ENCODE measurements at regions not wholly inside any gene's neighbourhood (a gene's known extent, or its start where the extent isn't known, plus 50 kb on each side); places are given as distances from the start of the nearest gene placed in this dataset.

- TF ChIP-seq, protein P1, sequence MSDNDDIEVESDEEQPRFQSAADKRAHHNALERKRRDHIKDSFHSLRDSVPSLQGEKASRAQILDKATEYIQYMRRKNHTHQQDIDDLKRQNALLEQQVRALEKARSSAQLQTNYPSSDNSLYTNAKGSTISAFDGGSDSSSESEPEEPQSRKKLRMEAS (IDR thresholded peaks at IDR 0.05) = no peak
- TF ChIP-seq, protein P2, sequence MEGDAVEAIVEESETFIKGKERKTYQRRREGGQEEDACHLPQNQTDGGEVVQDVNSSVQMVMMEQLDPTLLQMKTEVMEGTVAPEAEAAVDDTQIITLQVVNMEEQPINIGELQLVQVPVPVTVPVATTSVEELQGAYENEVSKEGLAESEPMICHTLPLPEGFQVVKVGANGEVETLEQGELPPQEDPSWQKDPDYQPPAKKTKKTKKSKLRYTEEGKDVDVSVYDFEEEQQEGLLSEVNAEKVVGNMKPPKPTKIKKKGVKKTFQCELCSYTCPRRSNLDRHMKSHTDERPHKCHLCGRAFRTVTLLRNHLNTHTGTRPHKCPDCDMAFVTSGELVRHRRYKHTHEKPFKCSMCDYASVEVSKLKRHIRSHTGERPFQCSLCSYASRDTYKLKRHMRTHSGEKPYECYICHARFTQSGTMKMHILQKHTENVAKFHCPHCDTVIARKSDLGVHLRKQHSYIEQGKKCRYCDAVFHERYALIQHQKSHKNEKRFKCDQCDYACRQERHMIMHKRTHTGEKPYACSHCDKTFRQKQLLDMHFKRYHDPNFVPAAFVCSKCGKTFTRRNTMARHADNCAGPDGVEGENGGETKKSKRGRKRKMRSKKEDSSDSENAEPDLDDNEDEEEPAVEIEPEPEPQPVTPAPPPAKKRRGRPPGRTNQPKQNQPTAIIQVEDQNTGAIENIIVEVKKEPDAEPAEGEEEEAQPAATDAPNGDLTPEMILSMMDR (IDR thresholded peaks at IDR 0.05) = no peak
- TF ChIP-seq POLR2AphosphoS2 (conservative IDR thresholded peaks at IDR 0.05; ENCODE audit: low read length) (no peak), PBX3 (IDR thresholded peaks at IDR 0.05) (no peak), KDM5A (IDR thresholded peaks at IDR 0.05) (no peak), BCL3 (IDR thresholded peaks at IDR 0.05) (no peak), NFE2L2 (conservative IDR thresholded peaks at IDR 0.05; ENCODE audit: low read length) (no peak), RFX5 (IDR thresholded peaks at IDR 0.05) (no peak), RCOR1 (IDR thresholded peaks at IDR 0.05; ENCODE audit: low read depth, low read length) (no peak), ZSCAN20 (CRISPR knock-in tag; IDR thresholded peaks at IDR 0.05) (no peak), MYC (IDR thresholded peaks at IDR 0.05; ENCODE audit: borderline replicate concordance, low read length) (no peak), TP53 (CRISPR knock-in tag; IDR thresholded peaks at IDR 0.05) (no peak), JUN (IDR thresholded peaks at IDR 0.05) (no peak)
- TF ChIP-seq, protein P3, sequence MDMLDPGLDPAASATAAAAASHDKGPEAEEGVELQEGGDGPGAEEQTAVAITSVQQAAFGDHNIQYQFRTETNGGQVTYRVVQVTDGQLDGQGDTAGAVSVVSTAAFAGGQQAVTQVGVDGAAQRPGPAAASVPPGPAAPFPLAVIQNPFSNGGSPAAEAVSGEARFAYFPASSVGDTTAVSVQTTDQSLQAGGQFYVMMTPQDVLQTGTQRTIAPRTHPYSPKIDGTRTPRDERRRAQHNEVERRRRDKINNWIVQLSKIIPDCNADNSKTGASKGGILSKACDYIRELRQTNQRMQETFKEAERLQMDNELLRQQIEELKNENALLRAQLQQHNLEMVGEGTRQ (IDR thresholded peaks at IDR 0.05) = no peak
Observed at GRCh38 chr4:175539498-175539897, 272.6 kb downstream of the GPM6A start.
